NCI-H2196 (cell line): ENCODE measurements at regions not wholly inside any gene's neighbourhood (a gene's known extent, or its start where the extent isn't known, plus 50 kb on each side); places are given as distances from the start of the nearest gene placed in this dataset.
"Not testable (repeated sequence)": the region's sequence is repeated elsewhere in the genome, so short reads cannot be mapped to it uniquely, and the experiment has no call there.

Experiments used
- DNase-seq: peaks from one replicate; lab custom pipeline; 2025; ENCODE audit not compliant: unreplicated experiment; lab: John Stamatoyannopoulos, UW

DNA sequence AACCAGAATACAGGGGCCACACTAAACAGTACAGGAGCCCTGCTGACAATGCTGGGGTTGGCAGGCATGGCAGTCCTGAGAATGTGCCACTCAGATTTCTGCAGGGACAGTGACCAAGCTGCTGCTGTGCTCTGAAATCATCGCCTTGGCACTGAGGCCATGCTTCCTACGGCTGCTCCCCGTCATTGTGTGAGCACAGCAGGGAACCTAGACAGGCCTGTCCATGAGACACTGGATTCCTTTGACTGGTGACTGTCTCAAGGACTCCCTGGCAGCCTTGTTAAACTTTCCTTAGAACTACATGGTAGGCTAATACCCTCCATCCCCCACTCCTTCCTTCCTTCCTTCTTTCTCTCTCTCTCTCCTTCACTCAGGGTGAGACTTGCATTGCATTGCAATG lies 111.4 kb downstream of the LUZP4 start:
- DNase-seq: no peak

- no peak for DNase-seq
These were observed 112.8 kb downstream of the LUZP4 start for GRCh38 chrX:115402299-115402698.

GRCh38 chrX:115408771-115409400 lies 119.4 kb downstream of the LUZP4 start:
- DNase-seq: no peak

- no peak for DNase-seq
These were observed 120.0 kb downstream of the LUZP4 start for GRCh38 chrX:115409551-115409950.

GRCh38 chrX:115410731-115411428 lies 121.4 kb downstream of the LUZP4 start:
- DNase-seq: no peak

DNA sequence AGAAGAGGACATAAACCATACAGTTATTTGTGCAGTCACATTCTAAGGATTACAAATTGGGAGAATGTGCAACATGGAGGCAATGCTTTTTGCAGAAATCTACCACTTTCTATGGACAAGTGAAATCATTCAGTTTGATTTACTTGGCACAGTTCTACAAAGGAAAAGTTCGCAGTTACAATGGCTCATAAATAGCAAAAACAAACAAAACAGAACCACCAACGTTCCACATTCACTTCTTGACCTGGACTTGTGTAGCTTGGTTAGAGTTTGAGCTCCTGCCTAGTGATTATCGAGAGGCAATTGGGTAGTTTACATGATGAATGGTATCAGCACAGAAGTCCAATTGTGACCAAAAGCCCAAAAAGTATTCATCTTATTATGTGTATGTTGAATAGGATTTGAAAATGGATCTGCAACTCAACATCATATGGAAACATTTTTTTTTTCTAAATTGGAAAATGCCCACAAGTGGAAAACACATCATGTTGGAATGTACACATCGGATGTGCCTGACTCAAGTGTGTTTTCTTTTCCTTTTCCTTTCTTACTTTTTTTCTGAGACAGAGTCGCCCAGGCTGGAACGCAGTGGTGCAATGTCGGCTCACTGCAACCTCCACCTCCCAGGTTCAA lies 123.8 kb downstream of the LUZP4 start:
- DNase-seq: no peak

DNA sequence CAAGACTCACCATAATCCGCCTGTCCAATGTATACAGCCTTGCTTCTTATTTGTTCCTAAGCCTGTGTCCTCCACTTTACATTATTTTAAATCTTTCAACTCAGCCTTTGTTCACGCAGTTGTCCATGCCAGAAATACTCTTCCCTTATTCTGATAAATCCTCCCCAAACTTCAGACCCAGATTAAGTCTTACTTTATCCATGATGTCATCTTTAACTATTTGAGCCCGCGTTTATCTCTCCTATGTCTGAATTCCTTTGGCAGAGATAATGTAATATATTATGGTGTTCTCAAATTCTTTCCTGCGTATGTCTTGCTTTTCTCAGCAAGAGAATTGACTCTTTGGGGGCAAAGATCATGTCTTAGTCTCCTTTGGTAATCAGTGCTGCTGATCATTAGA lies 129.6 kb downstream of the LUZP4 start:
- DNase-seq: no peak

DNA sequence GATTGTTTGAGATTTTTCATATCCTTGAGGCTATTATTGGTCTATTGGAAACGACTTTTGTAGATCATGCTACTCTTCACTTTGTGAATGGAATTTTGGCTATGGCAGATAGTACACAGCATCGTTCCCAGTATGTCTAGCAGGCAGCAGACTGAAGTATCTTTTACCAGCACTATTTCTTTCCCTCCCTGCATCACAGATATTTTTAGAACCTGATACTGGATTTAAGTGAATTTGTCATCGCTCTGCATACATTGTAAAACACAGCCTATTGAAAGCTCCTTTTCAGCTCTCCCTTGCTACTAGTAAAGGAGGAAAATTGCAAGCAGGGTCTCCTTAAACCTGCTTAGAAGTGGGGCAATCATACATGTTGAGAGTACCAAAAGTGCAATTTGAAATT lies 133.6 kb downstream of the LUZP4 start:
- DNase-seq: no peak

- no peak for DNase-seq
These were observed 135.6 kb upstream of the PLS3 start for GRCh38 chrX:115425359-115425758.

- DNase-seq: no peak
These were observed 133.0 kb upstream of the PLS3 start for GRCh38 chrX:115427861-115428410.

DNA sequence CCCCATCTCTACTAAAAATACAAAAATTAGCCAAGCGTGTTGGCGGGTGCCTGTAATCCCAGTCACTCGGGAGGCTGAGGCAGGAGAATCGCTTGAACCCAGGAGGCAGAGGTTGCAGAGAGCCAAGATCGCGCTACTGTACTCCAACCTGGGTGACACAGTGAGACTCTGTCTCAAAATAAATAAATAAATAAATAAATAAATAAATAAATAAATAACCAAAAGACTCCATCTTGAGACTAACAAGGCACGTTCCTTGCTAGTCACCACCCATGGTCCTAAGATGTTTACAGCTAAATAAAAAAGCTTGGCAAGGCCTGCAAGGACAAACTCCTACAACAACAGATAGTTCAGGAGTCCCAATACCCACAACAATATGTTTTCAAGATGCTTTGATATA lies 126.1 kb upstream of the PLS3 start:
- DNase-seq: not testable (repeated sequence)

GRCh38 chrX:115437841-115438595 lies 123.0 kb upstream of the PLS3 start:
- no peak for DNase-seq

DNA sequence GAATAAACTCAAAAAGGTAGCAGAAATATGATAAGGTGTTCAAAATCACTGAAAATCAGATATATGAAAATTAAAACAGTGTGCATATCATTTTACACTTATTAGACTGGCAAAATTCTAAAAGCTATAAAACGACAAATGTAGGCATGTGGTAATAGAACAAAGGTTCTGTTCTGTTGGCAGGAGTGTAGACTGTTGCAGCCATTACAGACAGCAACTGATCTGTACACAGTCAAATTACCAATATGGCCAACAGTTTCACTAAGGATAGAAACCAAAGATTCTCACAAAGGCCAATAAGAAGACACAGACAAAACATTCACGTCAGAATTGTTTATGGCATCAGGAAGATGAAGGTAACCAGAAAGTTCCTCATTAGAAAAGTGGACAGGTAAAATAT lies 112.8 kb upstream of the PLS3 start:
- DNase-seq: no peak

- DNase-seq: peak; percentile 15
These were observed 111.2 kb upstream of the PLS3 start for GRCh38 chrX:115449742-115450141.

- no peak for DNase-seq
These were observed 108.7 kb upstream of the PLS3 start for GRCh38 chrX:115452251-115452650.

- no peak for DNase-seq
These were observed 100.8 kb upstream of the PLS3 start for GRCh38 chrX:115459883-115460880.

DNA sequence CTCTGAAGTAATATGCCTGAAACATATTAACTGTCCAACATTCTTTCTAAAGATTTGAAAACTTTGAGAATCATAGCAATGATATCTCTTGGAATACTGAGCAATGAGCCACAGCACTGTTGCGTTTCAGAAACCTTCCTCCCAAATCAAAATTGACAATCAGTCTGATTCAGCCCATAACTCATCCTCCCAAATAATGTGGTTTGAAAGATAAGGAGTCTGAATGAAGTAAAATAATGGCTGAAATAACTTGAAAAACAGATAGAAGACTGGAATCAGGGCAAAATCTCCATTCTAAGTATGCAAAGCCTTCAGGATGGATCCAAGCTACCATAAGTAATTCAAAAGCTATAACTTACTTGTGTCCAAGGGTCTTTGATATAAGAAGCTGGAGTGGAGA lies 98.6 kb upstream of the PLS3 start:
- DNase-seq: no peak

GRCh38 chrX:115467961-115468360 lies 93.0 kb upstream of the PLS3 start:
- no peak for DNase-seq

DNA sequence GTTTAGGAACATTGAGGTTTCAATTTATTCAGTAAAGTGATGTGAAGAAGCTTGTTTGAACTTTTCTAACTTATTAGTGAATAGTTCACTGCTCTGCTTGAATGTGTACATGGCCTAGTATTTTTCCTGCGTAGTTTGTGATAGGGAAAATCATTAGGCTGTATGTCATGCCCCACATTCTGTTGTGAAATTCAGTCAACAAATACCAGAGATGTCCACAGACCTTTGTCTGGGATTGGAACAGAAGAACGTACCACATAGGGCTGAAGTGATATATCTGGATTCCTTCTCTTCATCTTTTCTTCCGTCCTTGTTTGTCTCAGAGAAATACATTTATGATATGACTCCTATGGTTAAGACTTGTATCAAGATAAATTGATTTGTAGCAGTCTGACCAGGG lies 88.8 kb upstream of the PLS3 start:
- DNase-seq: no peak

- DNase-seq: no peak
These were observed 74.5 kb upstream of the PLS3 start for GRCh38 chrX:115486510-115486909.
